Esophagus squamous epithelium (tissue), 5 donors: ENCODE measurements at regions not wholly inside any gene's neighbourhood (a gene's known extent, or its start where the extent isn't known, plus 50 kb on each side); places are given as distances from the start of the nearest gene placed in this dataset.

Experiments
- DNase-seq: peaks from one replicate; lab custom pipeline; 2025; lab: John Stamatoyannopoulos, UW
- H3K27ac ChIP-seq, 4 donors: fragments of 200-600 bp; sonication (generic); one replicate each; pipeline ENCODE4 v1.5.1; 2016 to 2019; ENCODE audit warnings: mild to moderate bottlenecking in 1 of 4
- H3K27me3 ChIP-seq, 4 donors: fragments of 200-600 bp; sonication (generic); 1 replicate in 3 of 4; 2 replicates in 1 of 4; pipeline versions ENCODE4 v1.5.1 to v1.6.0; 2017 to 2021; ENCODE audit warnings: antibody characterized with exemption in 1 of 4
- H3K36me3 ChIP-seq, 3 donors: fragments of 200-600 bp; sonication (generic); one replicate each; pipeline ENCODE4 v1.5.1; 2016 to 2019
- H3K4me1 ChIP-seq, 3 donors: fragments of 200-600 bp; sonication (generic); one replicate each; pipeline ENCODE4 v1.5.1; 2017 to 2019
- H3K4me3 ChIP-seq, 4 donors: fragments of 200-600 bp; sonication (generic); 1 replicate in 3 of 4; 2 replicates in 1 of 4; pipeline ENCODE4 v1.5.1; 2016 to 2019; ENCODE audit warnings: mild to moderate bottlenecking in 2 of 4, moderate library complexity in 1 of 4
- H3K9me3 ChIP-seq, 3 donors: fragments of 200-600 bp; sonication (generic); one replicate each; pipeline ENCODE4 v1.5.1; 2016 to 2019
- POLR2A ChIP-seq, 4 donors: fragments of 450-650 bp; IDR thresholded peaks; one replicate each; pipeline ENCODE4 v1.6.1; 2017; ENCODE audit warnings: antibody characterized with exemption in 4 of 4, mild to moderate bottlenecking in 4 of 4, moderate library complexity in 3 of 4
- WGBS, 2 donors: methylation state at CpG; one replicate each; pipeline ENCODE4 v1.1.5; 2018; 5-methylcytosine and 5-hydroxymethylcytosine counted together
- intact Hi-C: fragments of 100-400 bp; cut with DNase I; formaldehyde crosslinking; loops from one replicate; pipeline ENCODE4 v1.15.0; 2022
- TF ChIP-seq, protein P1 (sequence below), 6 experiments: fragments of 450-650 bp in 4 of 6; fragments of 200-600 bp in 2 of 6; sonication (generic) in 2 of 6; IDR thresholded peaks; one replicate each; pipeline ENCODE4 v1.5.1; 2016 to 2019; ENCODE audit warnings: antibody characterized with exemption in 6 of 6, mild to moderate bottlenecking in 4 of 6, moderate library complexity in 4 of 6
- donor health status: DM: yes; HTN: yes; CAD: no.

- Histone ChIP-seq H3K4me3 (no peak overlapping the region), H3K27ac (no peak overlapping the region), H3K36me3 (no peaks in the 10 kb centered on the region), H3K9me3 (no peaks in the 10 kb centered on the region), H3K27me3 (no peaks in the 10 kb centered on the region), H3K4me1 (no peaks in the 10 kb centered on the region)
- intact Hi-C loops = no loop called here
- 71 to 72% methylated on average over 11 of the region's 11 CpGs for WGBS, 2 donors
- TF ChIP-seq POLR2A (IDR thresholded peaks at IDR 0.05) = no peak
- TF ChIP-seq, protein P1, sequence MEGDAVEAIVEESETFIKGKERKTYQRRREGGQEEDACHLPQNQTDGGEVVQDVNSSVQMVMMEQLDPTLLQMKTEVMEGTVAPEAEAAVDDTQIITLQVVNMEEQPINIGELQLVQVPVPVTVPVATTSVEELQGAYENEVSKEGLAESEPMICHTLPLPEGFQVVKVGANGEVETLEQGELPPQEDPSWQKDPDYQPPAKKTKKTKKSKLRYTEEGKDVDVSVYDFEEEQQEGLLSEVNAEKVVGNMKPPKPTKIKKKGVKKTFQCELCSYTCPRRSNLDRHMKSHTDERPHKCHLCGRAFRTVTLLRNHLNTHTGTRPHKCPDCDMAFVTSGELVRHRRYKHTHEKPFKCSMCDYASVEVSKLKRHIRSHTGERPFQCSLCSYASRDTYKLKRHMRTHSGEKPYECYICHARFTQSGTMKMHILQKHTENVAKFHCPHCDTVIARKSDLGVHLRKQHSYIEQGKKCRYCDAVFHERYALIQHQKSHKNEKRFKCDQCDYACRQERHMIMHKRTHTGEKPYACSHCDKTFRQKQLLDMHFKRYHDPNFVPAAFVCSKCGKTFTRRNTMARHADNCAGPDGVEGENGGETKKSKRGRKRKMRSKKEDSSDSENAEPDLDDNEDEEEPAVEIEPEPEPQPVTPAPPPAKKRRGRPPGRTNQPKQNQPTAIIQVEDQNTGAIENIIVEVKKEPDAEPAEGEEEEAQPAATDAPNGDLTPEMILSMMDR (IDR thresholded peaks at IDR 0.05) = no peak
- no peak for DNase-seq
Observed at GRCh38 chr1:244289991-244290785, 161.5 kb downstream of the ADSS2 start.

GRCh38 chr1:244291236-244292201 lies 160.2 kb downstream of the ADSS2 start:
- Histone ChIP-seq H3K27me3 (no peaks in the 10 kb centered on the region), H3K4me1 (no peaks in the 10 kb centered on the region), H3K27ac (no peak overlapping the region), H3K9me3 (no peaks in the 10 kb centered on the region), H3K36me3 (no peaks in the 10 kb centered on the region), H3K4me3 (no peak overlapping the region)
- 82 to 89% methylated on average over 11 to 15 of the region's 16 CpGs for WGBS, 2 donors
- no peak for DNase-seq
- TF ChIP-seq POLR2A (IDR thresholded peaks at IDR 0.05) = no peak
- TF ChIP-seq, protein P1 (IDR thresholded peaks at IDR 0.05) = no peak
- intact Hi-C loops = no loop called here

DNA sequence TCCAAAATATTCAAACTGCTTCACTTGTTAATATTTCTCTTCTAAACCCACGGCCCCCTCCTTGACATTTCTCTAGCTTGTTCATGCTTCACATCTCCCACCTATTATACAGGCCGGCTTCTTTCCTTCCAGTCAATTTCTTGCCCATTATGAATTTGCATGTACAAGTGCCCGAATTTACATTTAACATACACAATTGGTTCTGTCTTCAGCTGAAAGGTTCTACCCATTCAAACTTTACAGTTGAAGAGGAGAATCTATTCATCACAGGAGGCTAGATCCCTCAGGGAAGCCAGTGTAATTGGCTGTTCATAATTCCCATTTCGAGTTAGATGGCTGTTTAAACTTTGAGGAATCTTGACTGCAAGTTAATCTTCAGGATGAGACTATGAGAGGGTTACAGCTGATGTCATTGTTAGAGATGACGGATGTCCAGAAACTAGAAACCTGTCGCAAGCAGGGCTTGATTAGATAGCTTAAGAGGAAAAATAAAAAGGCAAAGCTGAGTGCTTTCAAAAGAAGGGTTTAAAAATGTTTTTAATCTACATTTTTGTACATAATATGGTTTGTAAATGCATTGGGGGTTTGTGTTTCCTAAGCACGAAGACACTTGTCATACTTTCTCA lies 157.0 kb downstream of the ADSS2 start:
- Histone ChIP-seq H3K36me3 (no peaks in the 10 kb centered on the region), H3K9me3 (no peaks in the 10 kb centered on the region), H3K27me3 (no peaks in the 10 kb centered on the region), H3K27ac (no peak overlapping the region), H3K4me1 (peaks cover 0 to 9% (median 4%) of the 10 kb centered on the region in 3 donors), H3K4me3 (no peak overlapping the region)
- 82 to 89% methylated on average over 7 of the region's 7 CpGs for WGBS, 2 donors
- intact Hi-C loops = no loop called here
- DNase-seq = no peak
- TF ChIP-seq POLR2A (IDR thresholded peaks at IDR 0.05) = no peak
- TF ChIP-seq, protein P1 (IDR thresholded peaks at IDR 0.05) = no peak

DNA sequence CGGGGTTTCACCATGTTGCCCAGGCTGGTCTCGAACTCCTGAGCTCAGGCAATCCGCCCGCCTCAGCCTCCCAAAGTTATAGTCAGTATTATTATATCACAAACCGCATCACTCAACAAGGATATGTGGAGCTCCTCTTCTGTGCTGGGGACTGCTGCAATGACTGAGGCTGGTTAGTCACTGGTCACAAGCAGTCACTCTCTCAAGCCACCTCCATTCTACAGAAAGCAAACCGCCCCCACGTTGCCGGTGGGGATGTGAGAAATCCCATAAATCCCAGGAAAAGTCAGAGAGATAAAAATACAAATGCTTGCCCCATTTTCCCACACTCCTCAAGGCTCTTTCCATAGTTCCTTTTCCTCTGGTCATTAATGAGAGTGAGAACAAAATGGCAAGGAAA lies 155.7 kb downstream of the ADSS2 start:
- Histone ChIP-seq H3K9me3 (no peaks in the 10 kb centered on the region), H3K4me3 (no peak overlapping the region), H3K4me1 (peaks cover 0 to 18% (median 7%) of the 10 kb centered on the region in 3 donors), H3K27me3 (no peaks in the 10 kb centered on the region), H3K27ac (no peak overlapping the region), H3K36me3 (no peaks in the 10 kb centered on the region)
- intact Hi-C loops = no loop called here
- no peak for DNase-seq
- WGBS, 2 donors = 80 to 87% methylated on average over 2 to 8 of the region's 8 CpGs
- TF ChIP-seq, protein P1 (IDR thresholded peaks at IDR 0.05) = no peak
- TF ChIP-seq POLR2A (IDR thresholded peaks at IDR 0.05) = no peak
